ENCODE measurements at regions not wholly inside any gene's neighbourhood (a gene's known extent, or its start where the extent isn't known, plus 50 kb on each side); places are given as distances from the start of the nearest gene placed in this dataset.

DNA sequence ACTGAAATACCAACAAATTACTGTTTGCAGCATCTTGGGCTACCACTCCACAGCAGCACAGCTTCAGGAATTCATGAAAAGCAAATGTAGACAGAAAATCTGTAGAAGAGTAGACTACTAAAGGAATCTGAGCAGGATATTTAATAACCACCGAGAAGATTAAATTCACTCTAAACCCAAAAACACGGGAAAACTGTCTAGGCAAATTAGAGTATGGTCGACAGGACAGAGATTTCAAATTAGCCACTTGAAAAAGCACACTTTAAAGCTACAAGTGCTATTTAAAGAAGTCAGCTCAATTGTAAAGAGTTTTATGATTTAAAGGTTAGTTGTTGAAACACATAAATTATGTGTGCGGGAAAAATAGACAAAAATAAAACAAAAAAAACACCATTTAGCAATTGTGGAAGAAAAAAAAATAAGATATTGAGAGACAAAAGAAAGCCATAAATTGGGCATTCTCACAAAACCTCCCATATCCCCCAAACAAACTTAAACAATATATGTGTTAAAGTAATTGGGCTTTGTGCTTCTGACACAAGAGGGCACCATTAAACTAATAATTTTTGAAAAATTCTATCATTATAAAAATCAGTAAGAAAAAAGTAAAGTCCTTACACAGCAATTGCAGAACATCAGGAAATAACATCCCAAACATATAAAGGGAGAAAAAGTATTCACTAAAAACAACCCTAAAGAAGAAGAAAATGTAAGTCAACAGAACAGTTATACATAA lies 880.8 kb downstream of the TECRL start:
- Mint-ChIP-seq H3K4me3 (no peak overlapping the region), H3K27me3 (ENCODE audit: low read depth in 3 of 3) (peaks cover 0 to 2% (median 1%) of the 10 kb centered on the region in 3 donors)

DNA sequence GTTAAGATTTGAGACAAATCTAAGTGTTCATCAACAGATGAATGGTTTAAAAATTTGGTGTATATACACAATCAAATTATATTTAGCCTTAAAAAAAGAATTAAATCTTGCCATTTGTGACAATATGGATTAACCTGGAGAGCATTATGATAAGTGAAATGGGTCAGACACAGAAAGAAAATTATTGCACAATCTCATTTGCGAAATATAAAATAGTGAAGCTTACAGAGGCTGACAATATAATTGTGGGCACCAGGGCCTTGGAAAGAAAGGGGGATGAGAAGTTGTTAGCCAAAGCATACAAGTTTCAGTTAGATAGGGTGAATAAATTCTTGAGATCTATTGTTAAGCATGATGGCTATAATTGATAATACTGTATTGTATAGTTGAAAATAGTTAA lies 883.0 kb downstream of the TECRL start:
- Mint-ChIP-seq H3K4me3 (no peak overlapping the region), H3K27me3 (ENCODE audit: low read depth in 3 of 3) (peaks cover 0 to 1% (median 0%) of the 10 kb centered on the region in 3 donors), H3K4me1 (no peaks in the 10 kb centered on the region), H3K9me3 (peaks cover 3 to 32% (median 12%) of the 10 kb centered on the region in 6 donors), H3K36me3 (no peaks in the 10 kb centered on the region), H3K27ac (no peak overlapping the region)
- DNase-seq = no peak

More for the DNA sequence above, 880.8 kb downstream of the TECRL start:
- no peaks in the 10 kb centered on the region for H3K36me3 Mint-ChIP-seq
- H3K4me1 Mint-ChIP-seq = no peaks in the 10 kb centered on the region
- H3K9me3 Mint-ChIP-seq = peaks cover 0 to 30% (median 9%) of the 10 kb centered on the region in 6 donors
- H3K27ac Mint-ChIP-seq = no peak overlapping the region
- DNase-seq = no peak

DNA sequence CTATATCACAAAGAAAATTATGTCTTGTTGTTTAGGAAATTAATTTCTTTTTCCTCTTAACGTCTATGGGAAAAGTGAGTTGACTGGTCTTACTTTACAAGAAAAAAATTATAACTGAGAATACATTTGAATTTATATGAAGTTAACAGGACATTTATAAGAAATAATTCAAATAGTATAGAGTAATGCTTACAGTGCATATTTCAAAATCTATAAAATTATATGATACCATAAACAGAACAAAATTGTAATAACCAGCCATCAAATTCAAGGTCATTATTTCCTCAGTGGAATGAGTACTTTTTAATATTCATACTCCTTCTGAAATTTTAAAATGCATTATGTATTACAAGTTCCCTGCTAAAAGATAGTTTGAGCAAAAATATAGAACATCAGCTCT lies 884.5 kb downstream of the TECRL start:
- no peak overlapping the region for H3K27ac Mint-ChIP-seq
- peaks cover 10 to 33% (median 16%) of the 10 kb centered on the region in 6 donors for H3K9me3 Mint-ChIP-seq
- H3K27me3 Mint-ChIP-seq (ENCODE audit: low read depth in 3 of 3) = peaks cover 0 to 1% (median 0%) of the 10 kb centered on the region in 3 donors
- H3K4me1 Mint-ChIP-seq = no peaks in the 10 kb centered on the region
- no peak overlapping the region for H3K4me3 Mint-ChIP-seq
- H3K36me3 Mint-ChIP-seq = no peaks in the 10 kb centered on the region
- DNase-seq = no peak

DNA sequence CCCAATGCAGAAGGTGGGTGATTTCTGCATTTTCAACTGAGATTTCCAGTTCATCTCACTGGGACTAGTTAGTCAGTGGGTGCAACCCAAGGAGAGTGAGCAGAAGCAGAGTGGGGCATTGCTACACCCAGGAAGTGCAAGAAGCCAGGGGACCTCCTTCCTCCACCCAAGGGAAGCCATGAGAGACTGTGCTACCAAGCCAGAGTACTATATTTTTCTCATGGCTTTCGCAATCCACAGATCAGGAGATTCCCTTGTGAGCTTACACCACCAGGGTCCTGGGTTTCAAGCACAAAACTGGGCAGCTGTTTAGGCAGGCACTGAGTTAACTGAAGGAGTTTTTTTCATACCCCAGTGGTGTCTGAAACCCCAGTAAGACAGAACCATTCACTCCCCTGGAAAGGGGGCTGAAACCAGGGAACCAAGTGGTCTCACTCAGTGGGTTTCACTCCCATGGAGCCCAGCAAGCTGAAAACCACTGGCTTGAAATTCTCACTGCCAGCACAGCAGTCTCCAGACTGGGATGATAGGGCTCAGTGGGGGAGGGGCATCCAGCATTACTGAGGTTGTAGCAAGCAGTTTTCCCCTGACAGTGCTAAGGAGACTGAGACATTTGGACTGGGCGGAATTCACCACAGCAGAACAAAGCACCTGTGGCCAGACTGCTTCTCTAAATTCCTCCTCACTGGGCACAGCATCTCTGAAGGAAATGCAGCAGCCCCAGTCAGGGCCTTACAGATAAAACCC lies 903.4 kb downstream of the TECRL start:
- Mint-ChIP-seq H3K4me1 (no peaks in the 10 kb centered on the region), H3K4me3 (no peak overlapping the region), H3K27ac (no peak overlapping the region), H3K9me3 (peaks cover 18 to 72% (median 48%) of the 10 kb centered on the region in 6 donors), H3K36me3 (no peaks in the 10 kb centered on the region), H3K27me3 (ENCODE audit: low read depth in 3 of 3) (peaks cover 0 to 2% (median 0%) of the 10 kb centered on the region in 3 donors)
- no peak for DNase-seq

DNA sequence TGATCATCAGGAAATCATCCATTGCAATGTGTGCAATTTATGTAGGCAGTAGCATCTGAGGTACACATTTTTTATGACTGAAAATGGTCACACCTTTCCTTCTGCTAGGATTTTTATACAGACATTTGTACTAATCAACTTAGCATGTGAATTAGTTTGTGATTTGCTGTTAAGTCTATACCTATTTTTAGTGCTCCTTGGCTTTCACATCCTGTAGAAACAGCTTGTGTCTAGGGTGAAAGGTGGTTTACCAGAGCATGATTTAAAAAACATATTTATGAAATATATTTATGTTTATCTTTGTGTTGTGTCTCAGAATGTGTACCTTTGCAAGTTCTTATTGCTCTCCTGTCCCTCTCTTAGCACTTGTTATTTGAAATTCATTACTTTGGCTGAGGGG lies 916.0 kb downstream of the TECRL start:
- Mint-ChIP-seq H3K9me3 (peaks cover 10 to 63% (median 34%) of the 10 kb centered on the region in 6 donors), H3K4me1 (no peaks in the 10 kb centered on the region), H3K4me3 (no peak overlapping the region), H3K27me3 (ENCODE audit: low read depth in 3 of 3) (no peaks in the 10 kb centered on the region), H3K36me3 (peaks cover 0 to 4% (median 3%) of the 10 kb centered on the region in 3 donors), H3K27ac (no peak overlapping the region)
- no peak for DNase-seq

DNA sequence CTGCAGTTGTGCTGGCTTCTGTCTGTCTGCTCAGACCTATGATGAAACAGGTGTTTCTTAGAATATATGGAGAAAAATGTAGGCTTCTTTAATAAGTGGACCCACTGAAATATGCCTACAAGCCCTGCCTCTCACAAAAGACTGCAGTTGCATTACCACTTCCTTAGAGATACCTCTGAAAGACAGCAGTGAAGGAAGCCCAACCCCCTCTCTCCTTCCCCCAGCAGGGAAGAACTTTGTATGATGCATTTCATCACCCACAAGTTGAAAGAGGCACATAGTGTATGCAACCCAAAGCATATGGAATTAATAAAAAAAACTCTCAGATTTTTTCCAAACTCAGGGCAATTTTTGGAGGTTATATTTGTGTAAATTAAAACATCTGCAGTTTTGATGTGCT lies 916.7 kb downstream of the TECRL start:
- peaks cover 9 to 61% (median 33%) of the 10 kb centered on the region in 6 donors for H3K9me3 Mint-ChIP-seq
- DNase-seq = no peak
- H3K36me3 Mint-ChIP-seq = peaks cover 0 to 4% (median 0%) of the 10 kb centered on the region in 3 donors
- no peak overlapping the region for H3K27ac Mint-ChIP-seq
- no peaks in the 10 kb centered on the region for H3K27me3 Mint-ChIP-seq (ENCODE audit: low read depth in 3 of 3)
- no peaks in the 10 kb centered on the region for H3K4me1 Mint-ChIP-seq
- no peak overlapping the region for H3K4me3 Mint-ChIP-seq

DNA sequence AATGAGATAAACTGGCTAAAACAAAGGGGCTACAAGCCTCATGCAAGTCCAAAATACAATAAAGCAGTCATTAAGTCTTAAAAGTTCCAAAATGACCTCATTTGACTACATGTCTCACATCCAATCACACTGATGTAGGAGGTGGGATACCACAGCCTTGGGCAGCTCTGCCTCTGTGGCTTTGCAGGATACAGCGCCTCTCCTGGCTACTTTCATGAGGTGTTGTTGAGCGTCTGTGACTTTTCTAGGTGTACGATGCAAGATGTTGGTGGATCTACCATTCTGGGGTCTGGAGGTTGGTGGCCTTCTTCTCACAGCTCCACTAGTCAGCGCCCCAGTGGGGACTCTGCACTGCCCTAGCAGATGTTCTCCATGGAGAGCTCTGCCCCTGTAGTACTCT lies 944.9 kb downstream of the TECRL start:
- Mint-ChIP-seq H3K9me3 (peaks cover 6 to 68% (median 32%) of the 10 kb centered on the region in 6 donors), H3K27ac (no peak overlapping the region), H3K4me3 (no peak overlapping the region), H3K36me3 (peaks cover 0 to 3% (median 0%) of the 10 kb centered on the region in 3 donors), H3K4me1 (no peaks in the 10 kb centered on the region), H3K27me3 (ENCODE audit: low read depth in 3 of 3) (no peaks in the 10 kb centered on the region)
- DNase-seq = no peak

DNA sequence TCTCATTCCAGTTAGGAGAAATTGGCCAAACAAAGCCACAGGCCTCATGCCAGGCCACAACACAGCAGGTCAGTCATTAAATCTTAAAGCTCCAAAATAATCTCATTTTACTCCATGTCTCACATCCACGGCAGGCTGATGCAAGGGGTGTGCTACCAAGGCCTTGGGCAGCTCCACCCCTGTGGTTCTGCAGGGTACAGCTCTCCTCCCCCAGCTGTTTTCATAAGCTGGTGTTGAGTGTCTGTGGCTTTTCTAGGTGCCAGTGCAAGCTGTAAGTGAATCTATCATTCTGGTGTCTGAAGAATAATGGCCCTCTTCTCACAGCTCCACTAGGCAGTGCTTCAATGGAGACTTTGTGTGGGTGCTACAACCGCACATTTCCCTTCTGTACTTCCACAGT lies 949.2 kb downstream of the TECRL start:
- H3K4me3 Mint-ChIP-seq = no peak overlapping the region
- H3K9me3 Mint-ChIP-seq = peaks cover 8 to 56% (median 22%) of the 10 kb centered on the region in 6 donors
- no peaks in the 10 kb centered on the region for H3K36me3 Mint-ChIP-seq
- H3K27ac Mint-ChIP-seq = no peak overlapping the region
- DNase-seq = no peak
- no peaks in the 10 kb centered on the region for H3K27me3 Mint-ChIP-seq (ENCODE audit: low read depth in 3 of 3)
- H3K4me1 Mint-ChIP-seq = no peaks in the 10 kb centered on the region

DNA sequence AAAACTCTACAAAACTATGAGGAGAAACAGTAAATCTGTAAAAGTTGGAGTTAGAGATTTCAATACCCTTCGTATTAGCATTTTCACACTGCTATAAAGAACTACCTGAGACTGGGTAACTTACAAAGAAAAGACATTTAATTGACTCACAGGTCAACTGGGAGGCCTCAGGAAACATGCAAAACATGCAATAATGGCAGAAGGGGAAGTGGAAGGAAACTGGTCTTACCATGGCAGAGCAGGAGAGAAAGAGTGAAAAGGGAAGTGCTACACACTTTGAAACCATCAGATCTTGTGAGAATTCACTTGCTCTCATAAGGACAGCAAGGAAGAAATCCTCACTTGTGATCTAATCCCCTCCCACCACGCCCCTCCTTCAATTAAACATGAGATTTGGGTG lies 949.9 kb downstream of the TECRL start:
- H3K36me3 Mint-ChIP-seq = no peaks in the 10 kb centered on the region
- H3K4me1 Mint-ChIP-seq = no peaks in the 10 kb centered on the region
- H3K4me3 Mint-ChIP-seq = no peak overlapping the region
- no peaks in the 10 kb centered on the region for H3K27me3 Mint-ChIP-seq (ENCODE audit: low read depth in 3 of 3)
- peaks cover 8 to 48% (median 21%) of the 10 kb centered on the region in 6 donors for H3K9me3 Mint-ChIP-seq
- no peak overlapping the region for H3K27ac Mint-ChIP-seq
- no peak for DNase-seq

DNA sequence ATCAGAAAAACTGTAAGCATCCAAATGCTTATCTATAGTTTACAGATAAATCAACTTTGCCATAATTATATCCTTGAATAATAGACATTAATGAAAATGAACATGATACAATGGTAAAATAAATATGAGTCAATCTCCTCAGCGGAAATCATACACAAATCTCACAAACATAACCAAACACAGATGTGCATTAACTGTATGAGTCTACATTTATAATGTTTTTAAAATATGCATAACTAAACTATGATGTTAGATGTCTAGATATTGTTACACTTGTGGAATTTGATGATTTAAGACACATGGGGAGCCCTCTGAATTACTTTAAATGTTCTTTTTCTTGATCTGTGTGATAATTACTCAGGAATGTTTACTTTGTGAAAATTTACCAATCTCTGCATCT lies 951.2 kb downstream of the TECRL start:
- Mint-ChIP-seq H3K27ac (no peak overlapping the region), H3K9me3 (peaks cover 8 to 41% (median 18%) of the 10 kb centered on the region in 6 donors), H3K4me3 (no peak overlapping the region), H3K36me3 (no peaks in the 10 kb centered on the region), H3K27me3 (ENCODE audit: low read depth in 3 of 3) (no peaks in the 10 kb centered on the region), H3K4me1 (no peaks in the 10 kb centered on the region)
- DNase-seq = no peak

DNA sequence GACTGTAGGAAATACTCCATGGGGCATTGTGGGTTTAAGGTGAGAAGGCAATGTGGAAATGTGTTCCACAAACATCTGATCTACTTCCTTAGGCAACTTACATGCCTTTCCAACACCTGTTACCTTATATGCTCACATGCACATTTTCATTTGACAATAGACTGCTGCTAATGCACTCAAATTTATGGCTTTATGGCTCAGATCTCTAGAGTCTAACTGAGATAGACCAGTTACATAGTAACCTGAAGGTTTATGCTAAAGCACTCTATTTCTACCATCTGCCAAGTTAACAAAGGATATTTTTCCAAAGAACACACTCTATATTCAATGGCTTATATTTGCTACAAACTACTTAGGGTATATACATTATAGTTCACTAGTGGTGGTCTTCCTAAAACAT lies 969.0 kb downstream of the TECRL start:
- no peak for DNase-seq
- no peaks in the 10 kb centered on the region for H3K4me1 Mint-ChIP-seq
- H3K27me3 Mint-ChIP-seq (ENCODE audit: low read depth in 3 of 3) = peaks cover 0 to 3% (median 0%) of the 10 kb centered on the region in 3 donors
- H3K9me3 Mint-ChIP-seq = peaks cover 6 to 33% (median 17%) of the 10 kb centered on the region in 6 donors
- no peaks in the 10 kb centered on the region for H3K36me3 Mint-ChIP-seq
- no peak overlapping the region for H3K27ac Mint-ChIP-seq
- H3K4me3 Mint-ChIP-seq = no peak overlapping the region

DNA sequence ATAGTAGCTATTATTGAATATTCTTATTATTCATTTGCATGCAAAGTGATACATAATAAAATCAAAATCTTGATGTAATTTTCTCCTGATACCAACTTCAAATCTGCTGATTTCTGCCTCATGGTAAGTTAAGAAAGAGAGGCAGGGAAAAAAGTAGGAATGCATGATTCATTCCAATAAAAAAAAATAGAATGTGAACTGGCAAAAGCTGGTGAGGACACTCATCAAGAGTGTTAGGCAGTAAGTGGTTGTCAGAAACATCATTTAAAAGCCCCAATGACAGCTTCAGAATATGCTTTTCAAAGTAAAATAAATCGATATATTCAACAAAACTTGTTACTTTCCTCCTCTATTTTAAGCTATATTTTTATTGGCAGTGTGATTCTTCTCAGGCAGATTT lies 979.1 kb downstream of the TECRL start:
- H3K27ac Mint-ChIP-seq = no peak overlapping the region
- peaks cover 5 to 42% (median 14%) of the 10 kb centered on the region in 6 donors for H3K9me3 Mint-ChIP-seq
- DNase-seq = no peak
- H3K4me3 Mint-ChIP-seq = no peak overlapping the region
- no peaks in the 10 kb centered on the region for H3K4me1 Mint-ChIP-seq
- no peaks in the 10 kb centered on the region for H3K27me3 Mint-ChIP-seq (ENCODE audit: low read depth in 3 of 3)
- H3K36me3 Mint-ChIP-seq = no peaks in the 10 kb centered on the region

DNA sequence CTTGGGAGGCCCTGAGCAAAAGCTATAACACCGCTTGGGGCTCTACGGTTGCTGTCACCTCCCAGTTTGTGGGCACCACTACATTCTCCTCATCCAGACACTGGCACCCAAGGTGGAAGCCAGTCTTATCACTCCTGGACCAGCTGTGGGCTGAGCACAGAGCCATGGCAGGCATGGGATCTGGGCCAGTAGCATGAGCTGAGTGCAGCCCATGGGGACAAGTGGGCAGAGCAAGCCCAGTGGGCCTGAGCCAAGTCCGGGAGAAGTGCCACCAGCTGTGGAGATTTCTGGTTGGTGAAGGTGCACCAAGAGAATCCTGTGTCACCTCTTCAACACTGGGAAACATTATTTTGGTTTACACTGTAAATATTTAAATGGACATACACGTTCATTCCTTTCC lies 1013.0 kb downstream of the TECRL start:
- no peak overlapping the region for H3K27ac Mint-ChIP-seq
- H3K9me3 Mint-ChIP-seq = peaks cover 2 to 22% (median 13%) of the 10 kb centered on the region in 6 donors
- H3K4me1 Mint-ChIP-seq = no peaks in the 10 kb centered on the region
- no peak overlapping the region for H3K4me3 Mint-ChIP-seq
- DNase-seq = no peak
- H3K27me3 Mint-ChIP-seq (ENCODE audit: low read depth in 3 of 3) = peaks cover 0 to 1% (median 0%) of the 10 kb centered on the region in 3 donors
- H3K36me3 Mint-ChIP-seq = no peaks in the 10 kb centered on the region

DNA sequence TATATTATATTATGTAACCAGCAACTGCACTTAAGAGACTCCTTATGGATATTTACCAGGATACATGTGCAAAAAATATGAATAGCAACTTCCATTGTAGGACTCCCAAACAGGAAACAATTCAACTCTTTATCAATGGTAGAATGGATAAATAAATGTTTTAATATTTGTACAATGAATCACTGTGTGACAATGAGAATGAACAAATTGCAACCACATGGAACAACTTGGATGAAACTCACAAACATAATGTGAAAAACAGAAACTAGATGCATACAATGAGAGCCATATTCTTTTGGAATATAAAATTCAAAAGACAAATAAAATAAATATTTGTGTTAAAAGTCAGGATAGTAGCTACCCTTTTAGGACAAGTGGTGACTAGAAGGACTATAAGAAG lies 1015.7 kb downstream of the TECRL start:
- Mint-ChIP-seq H3K4me1 (no peaks in the 10 kb centered on the region), H3K36me3 (no peaks in the 10 kb centered on the region), H3K27me3 (ENCODE audit: low read depth in 3 of 3) (no peaks in the 10 kb centered on the region), H3K4me3 (no peak overlapping the region), H3K27ac (no peak overlapping the region), H3K9me3 (peaks cover 2 to 17% (median 11%) of the 10 kb centered on the region in 6 donors)
- no peak for DNase-seq
